Mesenchymal stem cell (in vitro differentiated cells and primary cell): ENCODE measurements at regions not wholly inside any gene's neighbourhood (a gene's known extent, or its start where the extent isn't known, plus 50 kb on each side); places are given as distances from the start of the nearest gene placed in this dataset.

Experiments used
- DNase-seq: peaks from one replicate; pipeline ENCODE4 v3.0.0-alpha.2; 2013
- H2AFZ ChIP-seq: one replicate; pipeline ENCODE4 v1.6.1; 2013; ENCODE audit warnings: low read depth, mild to moderate bottlenecking, control low read depth, inconsistent platforms, low read length, moderate library complexity
- H2AK5ac ChIP-seq: 2 replicates; pipeline ENCODE4 v1.6.1; 2013; ENCODE audit warnings: low read length, moderate library complexity, mild to moderate bottlenecking, inconsistent platforms; ENCODE audit not compliant: severe bottlenecking
- H2BK120ac ChIP-seq: one replicate; pipeline ENCODE4 v1.6.1; 2013; ENCODE audit warnings: low read depth, mild to moderate bottlenecking, inconsistent platforms, low read length, moderate library complexity
- H2BK12ac ChIP-seq, 2 experiments: one replicate each; pipeline ENCODE4 v1.6.1; 2013; ENCODE audit warnings: inconsistent platforms in 2 of 2, low read length in 2 of 2, mild to moderate bottlenecking in 2 of 2, moderate library complexity in 2 of 2, control low read depth in 1 of 2
- H2BK15ac ChIP-seq: one replicate; pipeline ENCODE4 v1.6.1; 2013; ENCODE audit warnings: mild to moderate bottlenecking, low read depth, inconsistent platforms; ENCODE audit not compliant: poor library complexity, severe bottlenecking
- H2BK5ac ChIP-seq: 2 replicates; pipeline ENCODE4 v1.6.1; 2013; ENCODE audit warnings: low read depth, mild to moderate bottlenecking, low read length, control low read depth, inconsistent platforms; ENCODE audit not compliant: poor library complexity, severe bottlenecking
- H3K14ac ChIP-seq, 2 experiments: one replicate each; pipeline ENCODE4 v1.6.1; 2013; ENCODE audit warnings: inconsistent platforms in 2 of 2, low read length in 2 of 2, control low read depth in 1 of 2, mild to moderate bottlenecking in 1 of 2, moderate library complexity in 1 of 2
- H3K18ac ChIP-seq, 2 experiments: one replicate each; pipeline ENCODE4 v1.6.1; 2013; ENCODE audit warnings: inconsistent platforms in 2 of 2, low read length in 2 of 2, control low read depth in 1 of 2, low read depth in 1 of 2, mild to moderate bottlenecking in 1 of 2
- H3K23ac ChIP-seq, 2 experiments: one replicate each; pipeline ENCODE4 v1.6.1; 2013; ENCODE audit warnings: inconsistent platforms in 2 of 2, low read length in 2 of 2, mild to moderate bottlenecking in 2 of 2, moderate library complexity in 2 of 2, control low read depth in 1 of 2
- H3K27ac ChIP-seq: 2 replicates; pipeline ENCODE4 v1.5.1; 2013; ENCODE audit warnings: mild to moderate bottlenecking, moderate library complexity, low read length, control low read depth, inconsistent platforms; ENCODE audit not compliant: poor library complexity, severe bottlenecking
- H3K27me3 ChIP-seq, 2 experiments: 2 replicates each; pipeline versions ENCODE4 v1.6.1 to v1.7.0; 2013; ENCODE audit warnings: low read length in 2 of 2, mild to moderate bottlenecking in 2 of 2, moderate library complexity in 2 of 2, control low read depth in 1 of 2, inconsistent platforms in 1 of 2; ENCODE audit not compliant: control insufficient read depth in 1 of 2, insufficient read depth in 1 of 2
- H3K36me3 ChIP-seq, 2 experiments: 2 replicates each; pipeline versions ENCODE4 v1.6.1 to v1.7.0; 2013; ENCODE audit warnings: low read length in 2 of 2, control low read depth in 1 of 2, inconsistent platforms in 1 of 2, low read depth in 1 of 2, mild to moderate bottlenecking in 1 of 2; ENCODE audit not compliant: insufficient read depth in 2 of 2, control insufficient read depth in 1 of 2
- H3K4ac ChIP-seq, 2 experiments: one replicate each; pipeline ENCODE4 v1.6.1; 2013; ENCODE audit warnings: inconsistent platforms in 2 of 2, low read length in 2 of 2, mild to moderate bottlenecking in 2 of 2, moderate library complexity in 2 of 2, control low read depth in 1 of 2, low read depth in 1 of 2
- H3K4me1 ChIP-seq: 2 replicates; pipeline ENCODE4 v1.6.1; 2013; ENCODE audit warnings: low read depth, low read length, control low read depth; ENCODE audit not compliant: control insufficient read depth, insufficient read depth
- H3K4me2 ChIP-seq: 2 replicates; pipeline ENCODE4 v1.6.1; 2013; ENCODE audit warnings: low read length, mild to moderate bottlenecking, inconsistent platforms; ENCODE audit not compliant: poor library complexity, severe bottlenecking
- H3K4me3 ChIP-seq, 2 experiments: 2 replicates each; pipeline versions ENCODE4 v1.5.1 to v1.7.0; 2013; ENCODE audit warnings: low read length in 2 of 2, mild to moderate bottlenecking in 2 of 2, control low read depth in 1 of 2, low read depth in 1 of 2; ENCODE audit not compliant: insufficient read depth in 1 of 2
- H3K79me1 ChIP-seq: replicated peaks from 2 replicates; pipeline ENCODE4 v1.6.1; 2013; ENCODE audit warnings: mild to moderate bottlenecking, control low read depth, low read length, inconsistent platforms; ENCODE audit not compliant: poor library complexity, severe bottlenecking
- H3K9ac ChIP-seq: 2 replicates; pipeline ENCODE4 v1.7.0; 2013; ENCODE audit warnings: mild to moderate bottlenecking, low read length, moderate library complexity
- H3K9me3 ChIP-seq: 2 replicates; pipeline ENCODE4 v1.7.0; 2013; ENCODE audit warnings: mild to moderate bottlenecking, low read length; ENCODE audit not compliant: control insufficient read depth
- H4K8ac ChIP-seq: one replicate; pipeline ENCODE4 v1.6.1; 2013; ENCODE audit warnings: inconsistent platforms, mild to moderate bottlenecking, low read length, moderate library complexity
- H4K91ac ChIP-seq: one replicate; pipeline ENCODE4 v1.6.1; 2013; ENCODE audit warnings: mild to moderate bottlenecking, low read length, inconsistent platforms
- WGBS: methylation state at CpG from one replicate; pipeline ENCODE4 v1.1.7; 2013; ENCODE audit warnings: mixed read lengths; 5-methylcytosine and 5-hydroxymethylcytosine counted together

- no peak overlapping the region for H2BK15ac ChIP-seq
- no peak overlapping the region for H3K18ac ChIP-seq
- H2BK5ac ChIP-seq, result no peak overlapping the region
- H3K9ac ChIP-seq, result no peak overlapping the region
- no peak overlapping the region for H2BK120ac ChIP-seq
- H4K91ac ChIP-seq, result no peak overlapping the region
- DNase-seq, result no peak
- no peak overlapping the region for H2AFZ ChIP-seq
- H3K4ac ChIP-seq, result no peak overlapping the region
- no peak overlapping the region for H3K4me3 ChIP-seq
- H3K36me3 ChIP-seq, result no peaks in the 10 kb centered on the region
- 42% methylated on average over 3 of the region's 3 CpGs for WGBS
- no peak overlapping the region for H3K23ac ChIP-seq
- H3K27me3 ChIP-seq, result peaks cover 0 to 25% of the 10 kb centered on the region in 2 experiments
- no peak overlapping the region for H4K8ac ChIP-seq
- H2AK5ac ChIP-seq, result no peak overlapping the region
- H3K9me3 ChIP-seq, result peaks cover 14% of the 10 kb centered on the region
- H3K14ac ChIP-seq, result no peak overlapping the region
- H3K79me1 ChIP-seq, result no peaks in the 10 kb centered on the region
- H3K27ac ChIP-seq, result no peak overlapping the region
- H3K4me1 ChIP-seq, result no peaks in the 10 kb centered on the region
- no peak overlapping the region for H3K4me2 ChIP-seq
- H2BK12ac ChIP-seq, result no peak overlapping the region
Observed at GRCh38 chr15:60057554-60057953, 53.4 kb downstream of the FOXB1 start.

GRCh38 chr15:60059186-60059585, 55.1 kb downstream of the FOXB1 start:
- Histone ChIP-seq H2AK5ac (no peak overlapping the region), H3K4me3 (no peak overlapping the region), H2AFZ (no peak overlapping the region), H2BK120ac (no peak overlapping the region), H3K79me1 (no peaks in the 10 kb centered on the region), H3K4me1 (no peaks in the 10 kb centered on the region), H3K23ac (no peak overlapping the region), H3K18ac (no peak overlapping the region), H2BK15ac (no peak overlapping the region), H2BK12ac (no peak overlapping the region), H3K14ac (no peak overlapping the region), H4K8ac (no peak overlapping the region), H3K27me3 (peaks cover 0 to 19% of the 10 kb centered on the region in 2 experiments), H3K27ac (no peak overlapping the region), H3K9me3 (peaks cover 14% of the 10 kb centered on the region), H3K4ac (no peak overlapping the region), H3K4me2 (no peak overlapping the region), H3K36me3 (no peaks in the 10 kb centered on the region), H3K9ac (no peak overlapping the region), H2BK5ac (no peak overlapping the region), H4K91ac (no peak overlapping the region)
- DNase-seq, result no peak
- WGBS, result 48% methylated on average over 1 of the region's 1 CpG

GRCh38 chr15:60061758-60062157, 57.6 kb downstream of the FOXB1 start:
- Histone ChIP-seq H3K9ac (no peak overlapping the region), H2BK120ac (no peak overlapping the region), H2AFZ (no peak overlapping the region), H3K4me1 (no peaks in the 10 kb centered on the region), H2BK5ac (no peak overlapping the region), H3K14ac (no peak overlapping the region), H4K8ac (no peak overlapping the region), H3K9me3 (peaks cover 14% of the 10 kb centered on the region), H3K27me3 (peaks cover 0 to 16% of the 10 kb centered on the region in 2 experiments), H2BK12ac (no peak overlapping the region), H3K27ac (no peak overlapping the region), H3K23ac (no peak overlapping the region), H3K36me3 (no peaks in the 10 kb centered on the region), H3K4me3 (peak overlapping the region in 1 of 2 experiments; percentile 33), H2BK15ac (no peak overlapping the region), H3K4ac (no peak overlapping the region), H3K79me1 (no peaks in the 10 kb centered on the region), H3K18ac (no peak overlapping the region), H3K4me2 (no peak overlapping the region), H2AK5ac (no peak overlapping the region), H4K91ac (no peak overlapping the region)
- WGBS, result 56% methylated on average over 1 of the region's 1 CpG
- no peak for DNase-seq

GRCh38 chr15:60062826-60063225, 58.7 kb downstream of the FOXB1 start:
- Histone ChIP-seq H4K91ac (no peak overlapping the region), H2AFZ (no peak overlapping the region), H2BK15ac (no peak overlapping the region), H2BK5ac (no peak overlapping the region), H3K27me3 (peaks cover 0 to 11% of the 10 kb centered on the region in 2 experiments), H3K18ac (no peak overlapping the region), H3K27ac (no peak overlapping the region), H3K4ac (no peak overlapping the region), H3K36me3 (no peaks in the 10 kb centered on the region), H3K4me1 (no peaks in the 10 kb centered on the region), H3K4me3 (no peak overlapping the region), H3K23ac (no peak overlapping the region), H2BK120ac (no peak overlapping the region), H2AK5ac (no peak overlapping the region), H3K9ac (no peak overlapping the region), H3K9me3 (peaks cover 14% of the 10 kb centered on the region), H3K4me2 (no peak overlapping the region), H4K8ac (no peak overlapping the region), H2BK12ac (no peak overlapping the region), H3K14ac (no peak overlapping the region), H3K79me1 (no peaks in the 10 kb centered on the region)
- DNase-seq, result no peak
- WGBS, result 85% methylated on average over 1 of the region's 3 CpGs
